Kidney glomerular epithelial cell (primary cell): ENCODE measurements at regions not wholly inside any gene's neighbourhood (a gene's known extent, or its start where the extent isn't known, plus 50 kb on each side); places are given as distances from the start of the nearest gene placed in this dataset.
A peak's percentile ranks its signal among the peaks of the same experiment; 100 is the strongest.

Experiments used
- DNase-seq: peaks from one replicate; lab custom pipeline; 2025; lab: John Stamatoyannopoulos, UW

GRCh38 chr6:21997119-21998037 is 299.5 kb downstream of the PRL start:
- no peak for DNase-seq

GRCh38 chr6:21998582-21998981 is 298.3 kb downstream of the PRL start:
- DNase-seq, result no peak

GRCh38 chr6:21999012-21999528 is 297.8 kb downstream of the PRL start:
- peak; percentile 37 for DNase-seq

GRCh38 chr6:21999741-22000140 is 297.1 kb downstream of the PRL start:
- no peak for DNase-seq

GRCh38 chr6:22001396-22002027 is 295.3 kb downstream of the PRL start:
- no peak for DNase-seq

- no peak for DNase-seq
Measured at GRCh38 chr6:22003287-22003686, 293.5 kb downstream of the PRL start.

GRCh38 chr6:22006795-22007194 is 290.0 kb downstream of the PRL start:
- DNase-seq, result no peak

GRCh38 chr6:22007469-22007868 is 289.4 kb downstream of the PRL start:
- no peak for DNase-seq

- peak; percentile 39 for DNase-seq
Measured at GRCh38 chr6:22008248-22008836, 288.5 kb downstream of the PRL start.

GRCh38 chr6:22010102-22010501 is 286.7 kb downstream of the PRL start:
- no peak for DNase-seq

GRCh38 chr6:22015216-22015615 is 281.6 kb downstream of the PRL start:
- no peak for DNase-seq

GRCh38 chr6:22015944-22016343 is 280.9 kb downstream of the PRL start:
- no peak for DNase-seq

- no peak for DNase-seq
Measured at GRCh38 chr6:22017272-22017671, 279.6 kb downstream of the PRL start.

- DNase-seq, result no peak
Measured at GRCh38 chr6:22017766-22018165, 279.1 kb downstream of the PRL start.

GRCh38 chr6:22019857-22020256 is 277.0 kb downstream of the PRL start:
- DNase-seq, result no peak

- no peak for DNase-seq
Measured at GRCh38 chr6:22020299-22021003, 276.4 kb downstream of the PRL start.

- DNase-seq, result no peak
Measured at GRCh38 chr6:22021966-22022365, 274.9 kb downstream of the PRL start.

GRCh38 chr6:22023937-22024336 is 272.9 kb downstream of the PRL start:
- no peak for DNase-seq

- no peak for DNase-seq
Measured at GRCh38 chr6:22024973-22025467, 271.8 kb downstream of the PRL start.

- peak; percentile 88 for DNase-seq
Measured at GRCh38 chr6:22025468-22026163, 271.2 kb downstream of the PRL start.

- DNase-seq, result no peak
Measured at GRCh38 chr6:22026164-22026678, 270.6 kb downstream of the PRL start.
